ENCODE measurements at regions not wholly inside any gene's neighbourhood (a gene's known extent, or its start where the extent isn't known, plus 50 kb on each side); places are given as distances from the start of the nearest gene placed in this dataset.

- Histone ChIP-seq H3K27ac (no peak overlapping the region), H3K27me3 (replicated peaks) (no peaks in the 10 kb centered on the region), H3K4me3 (ENCODE audit: low read depth, low read length) (no peak overlapping the region), H3K36me3 (replicated peaks) (no peaks in the 10 kb centered on the region)
- DNase-seq = no peak
- in situ Hi-C loops (cut with HindIII; ENCODE audit: low pct_ligation_motif_present, low sequenced_read_pairs) = no loop called here
- TF ChIP-seq CTCF (IDR thresholded peaks at IDR 0.05; ENCODE audit: low read depth, low read length, missing control alignments) = no peak
Measured at GRCh38 chr4:126213996-126214395, 899.2 kb downstream of the FAT4 start.

DNA sequence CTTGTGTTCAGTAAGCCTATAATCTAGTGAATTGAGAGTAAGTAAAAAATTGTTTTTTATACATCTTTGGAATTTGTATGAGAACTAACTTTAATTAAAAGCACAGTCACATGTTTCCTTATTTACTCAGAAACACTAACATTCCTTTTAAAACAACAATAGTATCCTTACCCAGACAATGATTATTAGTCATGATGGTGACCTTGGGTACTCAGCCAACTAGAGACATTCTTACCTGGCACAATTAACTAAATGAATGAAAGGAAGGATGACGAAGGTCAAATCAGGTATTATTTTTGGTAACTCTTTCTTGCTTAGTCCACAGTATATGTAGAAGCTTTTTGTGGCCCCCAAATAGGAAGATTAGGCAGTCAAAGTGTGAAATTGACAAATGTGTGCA is 901.0 kb downstream of the FAT4 start:
- TF ChIP-seq CTCF (IDR thresholded peaks at IDR 0.05; ENCODE audit: low read depth, low read length, missing control alignments) = no peak
- no peak overlapping the region for H3K4me3 ChIP-seq (ENCODE audit: low read depth, low read length)
- in situ Hi-C loops (cut with HindIII; ENCODE audit: low pct_ligation_motif_present, low sequenced_read_pairs) = no loop called here
- no peak for DNase-seq
- H3K36me3 ChIP-seq (replicated peaks) = no peaks in the 10 kb centered on the region
- H3K27ac ChIP-seq = no peak overlapping the region
- no peaks in the 10 kb centered on the region for H3K27me3 ChIP-seq (replicated peaks)

DNA sequence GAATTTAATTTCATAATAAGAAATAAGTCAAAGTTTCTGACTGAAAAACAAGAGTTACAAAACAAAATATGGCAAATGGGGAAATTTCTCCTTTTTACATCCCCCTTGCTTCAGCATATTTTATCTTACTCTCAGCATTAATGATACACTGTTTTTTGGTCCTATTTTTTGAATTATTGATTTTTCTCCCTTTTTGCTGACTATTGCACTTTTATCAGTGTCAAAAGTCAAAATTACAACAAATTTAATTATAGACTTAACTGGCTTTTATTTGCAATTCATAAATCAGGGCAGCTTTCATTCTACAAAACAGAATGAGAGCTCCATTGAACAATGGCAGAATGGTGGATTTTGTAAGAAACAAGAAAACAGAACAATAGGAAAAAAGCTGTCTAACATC is 901.9 kb downstream of the FAT4 start:
- in situ Hi-C loops (cut with HindIII; ENCODE audit: low pct_ligation_motif_present, low sequenced_read_pairs) = no loop called here
- no peak for DNase-seq
- no peaks in the 10 kb centered on the region for H3K36me3 ChIP-seq (replicated peaks)
- H3K27ac ChIP-seq = no peak overlapping the region
- H3K27me3 ChIP-seq (replicated peaks) = no peaks in the 10 kb centered on the region
- no peak for TF ChIP-seq CTCF (IDR thresholded peaks at IDR 0.05; ENCODE audit: low read depth, low read length, missing control alignments)
- no peak overlapping the region for H3K4me3 ChIP-seq (ENCODE audit: low read depth, low read length)

GRCh38 chr4:126221282-126221681 is 906.5 kb downstream of the FAT4 start:
- H3K36me3 ChIP-seq (replicated peaks) = no peaks in the 10 kb centered on the region
- H3K4me3 ChIP-seq (ENCODE audit: low read depth, low read length) = no peak overlapping the region
- in situ Hi-C loops (cut with HindIII; ENCODE audit: low pct_ligation_motif_present, low sequenced_read_pairs) = no loop called here
- no peak for TF ChIP-seq CTCF (IDR thresholded peaks at IDR 0.05; ENCODE audit: low read depth, low read length, missing control alignments)
- no peak overlapping the region for H3K27ac ChIP-seq
- DNase-seq = no peak
- no peaks in the 10 kb centered on the region for H3K27me3 ChIP-seq (replicated peaks)

- Histone ChIP-seq H3K27ac (no peak overlapping the region), H3K4me3 (ENCODE audit: low read depth, low read length) (no peak overlapping the region), H3K27me3 (replicated peaks) (no peaks in the 10 kb centered on the region), H3K36me3 (replicated peaks) (no peaks in the 10 kb centered on the region)
- DNase-seq = no peak
- in situ Hi-C loops (cut with HindIII; ENCODE audit: low pct_ligation_motif_present, low sequenced_read_pairs) = no loop called here
- no peak for TF ChIP-seq CTCF (IDR thresholded peaks at IDR 0.05; ENCODE audit: low read depth, low read length, missing control alignments)
Measured at GRCh38 chr4:126221717-126222340, 907.1 kb downstream of the FAT4 start.

DNA sequence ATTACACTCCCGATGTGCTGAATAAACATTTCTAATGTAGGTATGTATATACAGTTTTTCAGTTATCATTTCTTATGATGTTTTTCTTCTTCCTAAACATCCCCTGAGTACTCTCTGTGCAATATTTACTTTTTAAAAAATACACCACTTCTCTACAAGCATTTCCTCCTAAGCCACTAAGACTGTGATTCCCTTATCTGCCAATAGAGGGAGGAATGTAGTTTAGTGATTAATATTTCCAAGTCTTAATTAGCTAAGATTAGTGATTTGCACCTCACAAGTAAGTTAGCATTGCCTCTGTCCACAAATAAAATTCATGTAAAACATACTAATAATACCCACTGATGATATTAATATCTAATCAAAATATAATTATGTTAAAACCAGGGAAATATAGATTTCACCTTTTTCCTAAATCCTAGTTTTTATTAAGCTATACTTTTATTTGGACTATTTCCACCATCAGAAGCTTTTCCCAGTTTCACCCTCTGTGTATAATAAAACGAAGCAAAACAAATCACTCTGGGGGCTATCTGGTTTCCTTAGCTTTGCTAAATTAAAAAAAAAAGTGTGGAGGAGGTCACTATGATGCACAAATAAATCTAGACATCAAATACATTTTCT is 909.1 kb downstream of the FAT4 start:
- TF ChIP-seq CTCF (IDR thresholded peaks at IDR 0.05; ENCODE audit: low read depth, low read length, missing control alignments) = peak; percentile 59
- H3K27me3 ChIP-seq (replicated peaks) = no peaks in the 10 kb centered on the region
- H3K36me3 ChIP-seq (replicated peaks) = no peaks in the 10 kb centered on the region
- in situ Hi-C loops (cut with HindIII; ENCODE audit: low pct_ligation_motif_present, low sequenced_read_pairs) = no loop called here
- no peak for DNase-seq
- no peak overlapping the region for H3K27ac ChIP-seq
- no peak overlapping the region for H3K4me3 ChIP-seq (ENCODE audit: low read depth, low read length)
